ENCODE measurements at regions not wholly inside any gene's neighbourhood (a gene's known extent, or its start where the extent isn't known, plus 50 kb on each side); places are given as distances from the start of the nearest gene placed in this dataset.
A peak's percentile ranks its signal among the peaks of the same experiment; 100 is the strongest.

DNA sequence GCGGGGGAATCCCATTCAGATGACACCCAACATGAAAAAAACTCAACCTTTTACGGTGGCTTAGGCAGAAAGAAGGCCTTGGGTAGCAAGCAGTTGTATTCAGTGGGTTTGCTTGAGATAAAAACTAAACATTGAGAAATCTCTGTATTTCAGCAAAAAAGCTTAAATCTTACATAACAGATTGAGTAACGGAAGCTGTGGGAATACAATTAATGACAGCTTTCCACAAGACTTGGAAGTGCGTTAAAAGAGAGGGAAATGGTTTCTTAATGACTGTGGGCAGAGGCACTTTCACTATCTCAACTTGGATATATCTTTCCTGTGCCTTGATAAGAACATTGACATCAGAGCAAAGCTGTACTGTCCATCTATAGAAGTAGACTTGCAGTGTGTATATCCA lies 418.5 kb upstream of the HS3ST1 start:
- Histone ChIP-seq H3K9ac (ENCODE audit: low read length) (no peak overlapping the region), H3K9me2 (ENCODE audit: insufficient read depth) (no peaks in the 10 kb centered on the region; the same call in 1 of the 2 replicates), H3K36me3 (ENCODE audit: control insufficient read depth in 1 of 2, insufficient read depth in 2 of 2, low read length in 2 of 2) (no peaks in the 10 kb centered on the region), H3K27me3 (ENCODE audit: insufficient read depth, low read length) (no peaks in the 10 kb centered on the region), H4K20me1 (ENCODE audit: insufficient read depth) (no peaks in the 10 kb centered on the region), H2AFZ (ENCODE audit: low read depth, low read length, poor library complexity, severe bottlenecking) (no peak overlapping the region), H3K4me3 (replicated peaks in 1 of 2; ENCODE audit: low read depth in 1 of 2, low read length in 2 of 2) (no peak overlapping the region), H3K4me1 (ENCODE audit: control insufficient read depth in 1 of 2, insufficient read depth in 2 of 2, low read length in 2 of 2) (peaks cover 0 to 8% of the 10 kb centered on the region in 2 experiments; a peak in 1 of 4 replicates), H3K79me2 (ENCODE audit: insufficient read depth, low read length) (no peaks in the 10 kb centered on the region), H3K27ac (ENCODE audit: low read depth, low read length) (no peak overlapping the region), H3K9me3 (ENCODE audit: control insufficient read depth in 1 of 2, insufficient read depth in 1 of 2, low read depth in 1 of 2, low read length in 2 of 2) (no peaks in the 10 kb centered on the region), H3K4me2 (ENCODE audit: low read length) (no peak overlapping the region)
- no TSS peak for BruUV-seq (replicated peaks)
- intact Hi-C loops (cut with micrococcal nuclease) = no loop called here
- no peak for ATAC-seq
- DNase-seq (ENCODE audit: low read depth, low spot score) = no peak
- TF ChIP-seq SRF (IDR thresholded peaks at IDR 0.05; ENCODE audit: low read depth) (no peak), FOSL1 (IDR thresholded peaks at IDR 0.05; ENCODE audit: low read depth) (no peak), CEBPB (IDR thresholded peaks at IDR 0.05; ENCODE audit: low read depth) (no peak), ELF1 (IDR thresholded peaks at IDR 0.05; ENCODE audit: borderline replicate concordance, low read depth) (no peak), EZH2phosphoT487 (IDR thresholded peaks at IDR 0.05; ENCODE audit: borderline replicate concordance) (no peak), CBX3 (IDR thresholded peaks at IDR 0.05; ENCODE audit: low read depth) (no peak), POLR2AphosphoS5 (IDR thresholded peaks at IDR 0.05; ENCODE audit: low read depth, low read length) (no peak)
- TF ChIP-seq, protein P1, sequence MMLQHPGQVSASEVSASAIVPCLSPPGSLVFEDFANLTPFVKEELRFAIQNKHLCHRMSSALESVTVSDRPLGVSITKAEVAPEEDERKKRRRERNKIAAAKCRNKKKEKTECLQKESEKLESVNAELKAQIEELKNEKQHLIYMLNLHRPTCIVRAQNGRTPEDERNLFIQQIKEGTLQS (IDR thresholded peaks at IDR 0.05) = no peak
- TF ChIP-seq, protein P2, sequence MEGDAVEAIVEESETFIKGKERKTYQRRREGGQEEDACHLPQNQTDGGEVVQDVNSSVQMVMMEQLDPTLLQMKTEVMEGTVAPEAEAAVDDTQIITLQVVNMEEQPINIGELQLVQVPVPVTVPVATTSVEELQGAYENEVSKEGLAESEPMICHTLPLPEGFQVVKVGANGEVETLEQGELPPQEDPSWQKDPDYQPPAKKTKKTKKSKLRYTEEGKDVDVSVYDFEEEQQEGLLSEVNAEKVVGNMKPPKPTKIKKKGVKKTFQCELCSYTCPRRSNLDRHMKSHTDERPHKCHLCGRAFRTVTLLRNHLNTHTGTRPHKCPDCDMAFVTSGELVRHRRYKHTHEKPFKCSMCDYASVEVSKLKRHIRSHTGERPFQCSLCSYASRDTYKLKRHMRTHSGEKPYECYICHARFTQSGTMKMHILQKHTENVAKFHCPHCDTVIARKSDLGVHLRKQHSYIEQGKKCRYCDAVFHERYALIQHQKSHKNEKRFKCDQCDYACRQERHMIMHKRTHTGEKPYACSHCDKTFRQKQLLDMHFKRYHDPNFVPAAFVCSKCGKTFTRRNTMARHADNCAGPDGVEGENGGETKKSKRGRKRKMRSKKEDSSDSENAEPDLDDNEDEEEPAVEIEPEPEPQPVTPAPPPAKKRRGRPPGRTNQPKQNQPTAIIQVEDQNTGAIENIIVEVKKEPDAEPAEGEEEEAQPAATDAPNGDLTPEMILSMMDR (IDR thresholded peaks at IDR 0.05 in 2 of 3, conservative IDR thresholded peaks at IDR 0.05 in 1 of 3; ENCODE audit: borderline replicate concordance in 1 of 3, insufficient read depth in 1 of 3, low read depth in 2 of 3, low read length in 2 of 3) = no peak
- ChIA-PET POLR2A (no interaction called here), RAD21 (ENCODE audit: low non-redundant PET in 1 of 2, low total read pairs in 2 of 2, uncharacterized antibody in 2 of 2, unreplicated experiment in 2 of 2) (no interaction called here), CTCF (no interaction called here)

DNA sequence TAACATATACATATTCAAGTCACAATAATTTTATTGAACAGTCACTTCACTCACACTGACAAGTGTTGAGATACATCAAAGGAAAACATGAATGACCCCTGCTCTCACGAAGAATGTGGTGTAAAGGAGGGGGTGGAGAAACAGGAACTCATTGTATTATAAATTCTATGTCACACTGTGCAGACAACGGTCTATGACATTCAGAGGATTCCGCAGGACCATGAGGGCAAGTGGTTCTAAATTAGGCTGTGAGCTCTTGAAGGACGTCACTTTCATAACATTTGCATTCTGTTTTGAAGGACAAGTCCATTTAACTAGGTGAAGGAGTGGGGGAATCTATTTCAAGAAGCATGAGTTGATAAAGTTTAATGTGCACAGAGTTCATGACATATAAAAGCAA lies 415.2 kb upstream of the HS3ST1 start:
- Histone ChIP-seq H3K4me3 (replicated peaks in 1 of 2; ENCODE audit: low read depth in 1 of 2, low read length in 2 of 2) (no peak overlapping the region), H3K9me3 (ENCODE audit: control insufficient read depth in 1 of 2, insufficient read depth in 1 of 2, low read depth in 1 of 2, low read length in 2 of 2) (no peaks in the 10 kb centered on the region), H3K27ac (ENCODE audit: low read depth, low read length) (no peak overlapping the region), H3K4me1 (ENCODE audit: control insufficient read depth in 1 of 2, insufficient read depth in 2 of 2, low read length in 2 of 2) (peaks cover 0 to 8% of the 10 kb centered on the region in 2 experiments; a peak in 1 of 4 replicates), H3K27me3 (ENCODE audit: insufficient read depth, low read length) (no peaks in the 10 kb centered on the region), H3K79me2 (ENCODE audit: insufficient read depth, low read length) (no peaks in the 10 kb centered on the region), H3K4me2 (ENCODE audit: low read length) (no peak overlapping the region), H2AFZ (ENCODE audit: low read depth, low read length, poor library complexity, severe bottlenecking) (peak overlapping the region; percentile 75), H3K9me2 (ENCODE audit: insufficient read depth) (no peaks in the 10 kb centered on the region; the same call in 1 of the 2 replicates), H4K20me1 (ENCODE audit: insufficient read depth) (no peaks in the 10 kb centered on the region), H3K36me3 (ENCODE audit: control insufficient read depth in 1 of 2, insufficient read depth in 2 of 2, low read length in 2 of 2) (no peaks in the 10 kb centered on the region), H3K9ac (ENCODE audit: low read length) (no peak overlapping the region)
- BruUV-seq (replicated peaks) = no TSS peak
- POLR2A ChIA-PET = no interaction called here
- intact Hi-C loops (cut with micrococcal nuclease) = no loop called here
- RAD21 ChIA-PET (ENCODE audit: low non-redundant PET in 1 of 2, low total read pairs in 2 of 2, uncharacterized antibody in 2 of 2, unreplicated experiment in 2 of 2) = no interaction called here
- CTCF ChIA-PET = no interaction called here
- DNase-seq (ENCODE audit: low read depth, low spot score) = no peak
- no peak for ATAC-seq
- TF ChIP-seq SP1 (IDR thresholded peaks at IDR 0.05; ENCODE audit: low read depth) (no peak), POLR2AphosphoS5 (IDR thresholded peaks at IDR 0.05; ENCODE audit: low read depth, low read length) (no peak), ELF1 (IDR thresholded peaks at IDR 0.05; ENCODE audit: borderline replicate concordance, low read depth) (no peak), POLR2A (IDR thresholded peaks at IDR 0.05; ENCODE audit: borderline replicate concordance, extremely low read depth, insufficient read depth, insufficient read length) (no peak), CEBPB (IDR thresholded peaks at IDR 0.05; ENCODE audit: low read depth) (no peak), EZH2phosphoT487 (IDR thresholded peaks at IDR 0.05; ENCODE audit: borderline replicate concordance) (no peak)
- TF ChIP-seq, protein P2 (IDR thresholded peaks at IDR 0.05 in 2 of 3, conservative IDR thresholded peaks at IDR 0.05 in 1 of 3; ENCODE audit: borderline replicate concordance in 1 of 3, insufficient read depth in 1 of 3, low read depth in 2 of 3, low read length in 2 of 3) = no peak
- TF ChIP-seq, protein P3, sequence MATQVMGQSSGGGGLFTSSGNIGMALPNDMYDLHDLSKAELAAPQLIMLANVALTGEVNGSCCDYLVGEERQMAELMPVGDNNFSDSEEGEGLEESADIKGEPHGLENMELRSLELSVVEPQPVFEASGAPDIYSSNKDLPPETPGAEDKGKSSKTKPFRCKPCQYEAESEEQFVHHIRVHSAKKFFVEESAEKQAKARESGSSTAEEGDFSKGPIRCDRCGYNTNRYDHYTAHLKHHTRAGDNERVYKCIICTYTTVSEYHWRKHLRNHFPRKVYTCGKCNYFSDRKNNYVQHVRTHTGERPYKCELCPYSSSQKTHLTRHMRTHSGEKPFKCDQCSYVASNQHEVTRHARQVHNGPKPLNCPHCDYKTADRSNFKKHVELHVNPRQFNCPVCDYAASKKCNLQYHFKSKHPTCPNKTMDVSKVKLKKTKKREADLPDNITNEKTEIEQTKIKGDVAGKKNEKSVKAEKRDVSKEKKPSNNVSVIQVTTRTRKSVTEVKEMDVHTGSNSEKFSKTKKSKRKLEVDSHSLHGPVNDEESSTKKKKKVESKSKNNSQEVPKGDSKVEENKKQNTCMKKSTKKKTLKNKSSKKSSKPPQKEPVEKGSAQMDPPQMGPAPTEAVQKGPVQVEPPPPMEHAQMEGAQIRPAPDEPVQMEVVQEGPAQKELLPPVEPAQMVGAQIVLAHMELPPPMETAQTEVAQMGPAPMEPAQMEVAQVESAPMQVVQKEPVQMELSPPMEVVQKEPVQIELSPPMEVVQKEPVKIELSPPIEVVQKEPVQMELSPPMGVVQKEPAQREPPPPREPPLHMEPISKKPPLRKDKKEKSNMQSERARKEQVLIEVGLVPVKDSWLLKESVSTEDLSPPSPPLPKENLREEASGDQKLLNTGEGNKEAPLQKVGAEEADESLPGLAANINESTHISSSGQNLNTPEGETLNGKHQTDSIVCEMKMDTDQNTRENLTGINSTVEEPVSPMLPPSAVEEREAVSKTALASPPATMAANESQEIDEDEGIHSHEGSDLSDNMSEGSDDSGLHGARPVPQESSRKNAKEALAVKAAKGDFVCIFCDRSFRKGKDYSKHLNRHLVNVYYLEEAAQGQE (IDR thresholded peaks at IDR 0.05; ENCODE audit: low read depth) = no peak
